Hematopoietic multipotent progenitor cell treated with erythropoietin and hydrocortisone succinate and interleukin-3 and kit ligand, for 17 days (in vitro differentiated cells): ENCODE measurements at regions not wholly inside any gene's neighbourhood (a gene's known extent, or its start where the extent isn't known, plus 50 kb on each side); places are given as distances from the start of the nearest gene placed in this dataset.

ENCODE experiments used
- DNase-seq: peaks from one replicate; pipeline ENCODE4 v3.0.0-alpha.2; 2015; ENCODE audit warnings: low spot score

DNA sequence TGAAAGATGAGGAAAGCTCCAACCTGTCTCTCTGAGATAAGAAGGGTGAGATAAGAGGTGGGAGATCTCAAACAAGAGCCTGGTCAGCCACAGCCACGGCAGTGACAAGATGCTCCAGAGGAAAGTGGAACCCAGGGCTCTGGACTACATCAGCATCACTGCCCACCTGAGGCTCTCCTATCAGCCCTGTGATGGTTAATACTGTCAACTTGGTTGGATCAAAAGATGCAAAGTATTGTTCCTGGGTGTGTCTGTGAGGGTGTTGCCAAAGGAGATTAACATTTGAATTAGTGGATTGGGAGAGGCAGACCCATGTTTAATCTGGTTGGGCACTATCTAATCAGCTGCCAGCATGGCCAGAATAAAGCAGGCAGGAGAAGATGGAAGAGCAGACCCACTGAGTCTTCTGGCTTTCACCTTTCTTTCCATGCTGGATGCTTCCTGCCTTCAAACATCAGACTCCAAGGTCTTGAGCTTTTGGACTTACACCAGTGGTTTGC lies 476.6 kb upstream of the NBEA start:
- DNase-seq = no peak

GRCh38 chr13:34466301-34466700 lies 475.8 kb upstream of the NBEA start:
- DNase-seq = no peak

GRCh38 chr13:34467450-34468083 lies 474.5 kb upstream of the NBEA start:
- DNase-seq = no peak

GRCh38 chr13:34469196-34469986 lies 472.7 kb upstream of the NBEA start:
- no peak for DNase-seq

DNA sequence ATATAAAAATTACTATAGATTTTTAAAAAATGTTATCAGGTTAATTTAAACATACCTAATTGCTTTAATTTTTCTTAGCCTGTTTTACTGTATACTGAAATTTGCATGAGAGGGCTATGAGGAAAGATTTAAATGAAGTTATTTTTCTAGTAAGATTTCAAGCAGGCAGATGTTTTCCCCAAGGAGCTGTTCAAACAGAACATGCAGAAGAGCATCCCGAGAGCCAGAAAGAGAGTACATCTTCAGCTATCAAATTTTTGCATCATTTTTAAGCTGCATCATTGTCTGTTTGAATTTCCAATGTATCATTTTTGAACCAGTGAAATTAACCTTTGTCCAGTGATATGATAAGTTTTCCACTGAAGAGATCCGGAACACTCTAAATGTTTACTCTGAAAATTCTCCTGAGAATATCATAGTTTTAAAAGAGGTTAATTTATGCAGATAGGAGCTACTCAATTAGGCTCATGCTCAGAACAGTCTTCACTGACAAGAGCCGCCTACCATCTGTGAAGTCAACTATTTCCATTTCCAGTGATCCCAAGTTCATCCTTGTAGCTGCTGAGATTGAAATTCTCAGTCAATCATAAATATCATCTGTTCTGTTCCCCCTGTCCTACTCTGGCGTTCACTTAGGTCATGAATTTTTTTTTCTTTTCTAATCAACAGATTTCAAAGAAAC lies 467.7 kb upstream of the NBEA start:
- DNase-seq = no peak

DNA sequence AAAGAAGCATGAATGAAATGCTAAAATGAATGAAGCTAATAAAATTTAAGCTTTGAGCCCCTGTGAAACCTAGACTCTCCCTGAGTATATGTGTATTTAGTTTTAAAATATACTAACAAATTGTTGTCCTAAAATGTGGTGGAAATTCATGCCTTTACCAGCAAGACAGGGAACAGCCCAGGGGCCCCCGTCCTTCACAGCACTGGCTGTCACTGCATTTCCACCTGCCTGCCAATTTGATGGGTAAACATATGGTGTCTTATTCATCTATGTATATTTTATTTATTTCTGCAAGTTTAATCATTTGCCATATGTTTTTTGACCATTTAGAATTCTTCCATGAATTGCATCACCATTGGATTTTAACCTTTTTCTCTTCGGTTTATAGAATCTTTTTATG lies 463.7 kb upstream of the NBEA start:
- no peak for DNase-seq

DNA sequence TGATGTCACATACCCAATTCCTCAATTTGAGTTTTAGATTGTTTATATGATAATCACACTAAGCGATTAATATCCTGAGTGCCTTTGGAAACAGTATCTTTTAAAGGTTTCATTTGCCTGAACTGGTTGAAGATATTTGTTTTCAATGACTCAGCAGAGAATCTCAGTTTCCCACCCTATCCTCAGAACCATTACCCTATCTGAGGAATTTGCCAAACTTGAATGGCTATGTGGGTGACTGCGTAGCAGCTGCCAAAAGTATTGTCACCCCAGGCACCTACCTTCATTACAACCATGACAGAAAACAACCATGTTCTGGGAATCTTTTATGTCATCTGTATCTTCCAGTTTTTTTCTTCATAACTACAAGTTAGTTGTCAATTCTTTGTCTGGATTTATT lies 440.1 kb upstream of the NBEA start:
- DNase-seq = no peak

GRCh38 chr13:34502621-34503020 lies 439.4 kb upstream of the NBEA start:
- DNase-seq = no peak

GRCh38 chr13:34506796-34507195 lies 435.3 kb upstream of the NBEA start:
- no peak for DNase-seq

GRCh38 chr13:34507630-34508029 lies 434.4 kb upstream of the NBEA start:
- DNase-seq = no peak

- DNase-seq = no peak
These were observed 429.3 kb upstream of the NBEA start for GRCh38 chr13:34512817-34513216.

DNA sequence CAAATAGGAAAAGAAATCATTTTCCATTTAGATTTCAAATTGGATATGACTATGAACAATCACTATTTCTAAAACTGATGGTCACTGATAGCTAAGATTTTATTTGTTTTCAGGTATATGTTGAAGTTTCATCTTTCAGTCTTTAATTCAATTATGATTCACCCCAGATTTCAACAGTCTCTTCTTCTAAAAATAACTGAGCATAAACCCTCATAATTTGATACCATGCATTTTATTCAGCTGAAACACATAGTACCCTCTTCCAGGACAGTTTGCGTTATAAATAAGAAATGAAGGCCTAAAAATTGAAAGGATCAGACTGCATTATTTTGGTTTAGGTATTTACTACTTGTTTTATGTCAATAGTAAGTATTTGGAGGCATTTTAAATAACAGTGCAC lies 428.5 kb upstream of the NBEA start:
- DNase-seq = no peak

- no peak for DNase-seq
These were observed 426.9 kb upstream of the NBEA start for GRCh38 chr13:34515201-34515600.

GRCh38 chr13:34521171-34521570 lies 420.9 kb upstream of the NBEA start:
- no peak for DNase-seq

DNA sequence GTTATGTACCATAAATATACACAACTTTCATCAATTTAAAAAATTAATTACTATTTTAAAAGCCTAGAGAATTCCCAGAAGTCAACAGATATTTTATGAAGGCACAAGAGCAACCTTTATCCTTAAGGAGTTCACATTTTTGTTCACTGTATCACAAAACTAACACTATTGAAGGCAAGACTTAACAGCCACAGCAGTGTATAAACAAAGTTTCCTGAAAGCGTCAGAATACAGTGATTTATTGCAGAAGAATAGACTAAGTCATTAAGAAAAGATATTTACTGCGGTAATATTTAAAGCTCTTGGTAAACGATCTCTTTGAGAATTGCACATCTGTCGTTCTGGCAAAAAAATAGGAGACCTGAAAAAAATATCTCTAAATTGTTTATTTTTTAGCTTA lies 419.3 kb upstream of the NBEA start:
- no peak for DNase-seq

DNA sequence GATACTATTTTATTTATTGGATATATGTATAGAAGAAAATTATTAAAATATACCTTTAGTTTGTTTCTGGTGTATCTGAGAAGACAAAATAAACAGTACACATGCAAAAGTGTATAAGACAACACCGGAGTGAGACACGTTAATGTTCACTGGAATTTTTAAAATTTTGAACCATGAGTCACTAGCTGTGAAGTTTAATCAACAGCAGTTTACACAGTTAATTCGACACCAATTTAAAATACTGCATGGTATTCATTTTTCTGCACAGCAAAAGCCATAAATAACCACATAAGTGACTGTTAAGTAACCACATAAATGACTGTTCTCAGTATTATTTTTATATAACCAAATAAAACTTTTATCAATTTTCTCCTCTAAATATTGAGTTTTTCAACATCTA lies 418.7 kb upstream of the NBEA start:
- no peak for DNase-seq

DNA sequence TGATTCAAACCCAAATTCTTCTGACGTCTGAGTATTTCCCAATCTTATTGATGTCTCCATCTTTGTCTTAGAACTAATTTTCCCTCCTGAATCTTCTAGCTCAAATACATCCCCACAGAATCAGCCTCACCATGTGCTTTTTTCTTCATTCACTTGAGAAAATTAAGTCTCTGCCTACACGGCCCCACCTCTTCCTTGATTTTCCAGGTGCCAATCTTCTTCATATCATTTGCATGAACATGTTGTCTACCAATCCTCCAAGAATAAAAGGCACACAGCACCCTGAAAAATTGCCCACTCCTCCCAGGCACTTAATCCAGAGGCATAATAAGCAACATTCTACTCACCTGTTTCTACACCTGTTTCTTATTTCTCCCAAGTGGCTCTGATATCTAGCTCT lies 408.1 kb upstream of the NBEA start:
- no peak for DNase-seq

GRCh38 chr13:34542321-34542720 lies 399.7 kb upstream of the NBEA start:
- DNase-seq = no peak

- DNase-seq = no peak
These were observed 398.2 kb upstream of the NBEA start for GRCh38 chr13:34543836-34544235.

GRCh38 chr13:34545461-34545860 lies 396.6 kb upstream of the NBEA start:
- DNase-seq = no peak

- DNase-seq = no peak
These were observed 395.5 kb upstream of the NBEA start for GRCh38 chr13:34546344-34547250.

DNA sequence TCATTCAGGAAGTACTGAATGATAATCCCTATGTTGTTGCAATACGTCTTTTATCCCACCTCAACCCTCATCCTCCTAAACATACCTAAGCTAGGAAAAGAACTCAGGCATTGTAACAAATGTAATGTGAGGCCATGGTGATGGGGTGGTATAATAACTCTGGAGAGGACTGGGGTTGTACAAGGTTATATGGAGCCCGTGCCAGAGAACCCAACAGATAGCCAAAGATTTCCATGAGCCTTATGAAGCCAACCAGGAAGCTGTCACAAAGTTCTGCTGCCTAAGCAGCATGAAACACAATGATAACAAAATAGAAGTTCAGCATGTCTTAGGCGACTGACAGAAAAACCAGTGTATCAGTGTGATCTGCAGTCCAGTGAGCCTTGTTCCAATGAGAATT lies 394.1 kb upstream of the NBEA start:
- no peak for DNase-seq
